ENCODE measurements at regions not wholly inside any gene's neighbourhood (a gene's known extent, or its start where the extent isn't known, plus 50 kb on each side); places are given as distances from the start of the nearest gene placed in this dataset.
A peak's percentile ranks its signal among the peaks of the same experiment; 100 is the strongest.

GRCh38 chr3:110099711-110100110 lies 762.4 kb upstream of the DPPA4 start:
- POLR2A ChIA-PET, result no interaction called here
- CTCF ChIA-PET, result no interaction called here
- TF ChIP-seq PRRX2 (CRISPR knock-in tag; IDR thresholded peaks at IDR 0.05), result no peak
- no peak for TF ChIP-seq NR1H2 (CRISPR knock-in tag; IDR thresholded peaks at IDR 0.05)
- no peak for TF ChIP-seq ZMAT4 (CRISPR knock-in tag; IDR thresholded peaks at IDR 0.05)
- no peak for TF ChIP-seq ZNF671 (CRISPR knock-in tag; IDR thresholded peaks at IDR 0.05)
- TF ChIP-seq ARID4B (CRISPR knock-in tag; IDR thresholded peaks at IDR 0.05; ENCODE audit: borderline replicate concordance), result no peak
- no peak for TF ChIP-seq AR (CRISPR knock-in tag; IDR thresholded peaks at IDR 0.05)
- no peak for ATAC-seq
- H3K4me3 Mint-ChIP-seq, result no peak overlapping the region
- 0 out of 2 replicates have a peak overlapping the region, but pooled peaks have one; percentile 24 for H3K27ac Mint-ChIP-seq
- H3K4me1 Mint-ChIP-seq, result peaks cover 17% of the 10 kb centered on the region
- H3K9me3 Mint-ChIP-seq, result peaks cover 13% of the 10 kb centered on the region
- peaks cover 5% of the 10 kb centered on the region for H3K36me3 Mint-ChIP-seq
- DNase-seq (ENCODE audit: low spot score), result no peak
- no peaks in the 10 kb centered on the region for H3K27me3 Mint-ChIP-seq (ENCODE audit: low read depth)

- Mint-ChIP-seq H3K9me3 (peaks cover 18% of the 10 kb centered on the region), H3K36me3 (peaks cover 5% of the 10 kb centered on the region), H3K4me3 (no peak overlapping the region), H3K27me3 (ENCODE audit: low read depth) (no peaks in the 10 kb centered on the region), H3K27ac (no peak overlapping the region), H3K4me1 (peaks cover 17% of the 10 kb centered on the region)
- ChIA-PET CTCF (interaction anchor here (0.5 kb wide), 1 partner anchor 905 kb away, joined by 5 read pairs; no protein-coding TSS in a partner anchor), POLR2A (no interaction called here)
- DNase-seq (ENCODE audit: low spot score) (no peak), ATAC-seq (no peak)
- TF ChIP-seq TEAD1 (CRISPR knock-in tag; IDR thresholded peaks at IDR 0.05) (no peak), ATF2 (CRISPR knock-in tag; IDR thresholded peaks at IDR 0.05; ENCODE audit: borderline replicate concordance, low read depth) (no peak), PREB (CRISPR knock-in tag; IDR thresholded peaks at IDR 0.05; ENCODE audit: borderline replicate concordance) (no peak), RORB (CRISPR knock-in tag; IDR thresholded peaks at IDR 0.05) (no peak), RELA (CRISPR knock-in tag; IDR thresholded peaks at IDR 0.05; ENCODE audit: borderline replicate concordance) (no peak), AFF4 (CRISPR knock-in tag; IDR thresholded peaks at IDR 0.05; ENCODE audit: borderline replicate concordance) (no peak), MLX (CRISPR knock-in tag; IDR thresholded peaks at IDR 0.05) (no peak), HMGXB4 (CRISPR knock-in tag; IDR thresholded peaks at IDR 0.05) (no peak), ATF3 (CRISPR knock-in tag; conservative IDR thresholded peaks at IDR 0.05) (no peak), FOXJ3 (CRISPR knock-in tag; IDR thresholded peaks at IDR 0.05; ENCODE audit: borderline replicate concordance) (no peak), ZNF671 (CRISPR knock-in tag; IDR thresholded peaks at IDR 0.05) (no peak)
These were observed 764.0 kb upstream of the DPPA4 start for GRCh38 chr3:110101361-110101760.

Measured in WTC11 (cell line).